ENCODE measurements at regions not wholly inside any gene's neighbourhood (a gene's known extent, or its start where the extent isn't known, plus 50 kb on each side); places are given as distances from the start of the nearest gene placed in this dataset.

GRCh38 chr2:7987992-7988391 is 693.9 kb upstream of the ID2 start:
- no peak for TF ChIP-seq ZBTB33 (IDR thresholded peaks at IDR 0.05)
- peak; percentile 28 for TF ChIP-seq REST (IDR thresholded peaks at IDR 0.05)
- TF ChIP-seq, protein P1, sequence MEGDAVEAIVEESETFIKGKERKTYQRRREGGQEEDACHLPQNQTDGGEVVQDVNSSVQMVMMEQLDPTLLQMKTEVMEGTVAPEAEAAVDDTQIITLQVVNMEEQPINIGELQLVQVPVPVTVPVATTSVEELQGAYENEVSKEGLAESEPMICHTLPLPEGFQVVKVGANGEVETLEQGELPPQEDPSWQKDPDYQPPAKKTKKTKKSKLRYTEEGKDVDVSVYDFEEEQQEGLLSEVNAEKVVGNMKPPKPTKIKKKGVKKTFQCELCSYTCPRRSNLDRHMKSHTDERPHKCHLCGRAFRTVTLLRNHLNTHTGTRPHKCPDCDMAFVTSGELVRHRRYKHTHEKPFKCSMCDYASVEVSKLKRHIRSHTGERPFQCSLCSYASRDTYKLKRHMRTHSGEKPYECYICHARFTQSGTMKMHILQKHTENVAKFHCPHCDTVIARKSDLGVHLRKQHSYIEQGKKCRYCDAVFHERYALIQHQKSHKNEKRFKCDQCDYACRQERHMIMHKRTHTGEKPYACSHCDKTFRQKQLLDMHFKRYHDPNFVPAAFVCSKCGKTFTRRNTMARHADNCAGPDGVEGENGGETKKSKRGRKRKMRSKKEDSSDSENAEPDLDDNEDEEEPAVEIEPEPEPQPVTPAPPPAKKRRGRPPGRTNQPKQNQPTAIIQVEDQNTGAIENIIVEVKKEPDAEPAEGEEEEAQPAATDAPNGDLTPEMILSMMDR (IDR thresholded peaks at IDR 0.05; ENCODE audit: low read depth, low read length, missing input control) = no peak
- peak; percentile 34 for TF ChIP-seq YY1 (IDR thresholded peaks at IDR 0.05)
- TF ChIP-seq RXRA (IDR thresholded peaks at IDR 0.05) = peak; percentile 63 to 69
- TF ChIP-seq RAD21 (IDR thresholded peaks at IDR 0.05) = peak; percentile 53 to 65
- TF ChIP-seq, protein P2, sequence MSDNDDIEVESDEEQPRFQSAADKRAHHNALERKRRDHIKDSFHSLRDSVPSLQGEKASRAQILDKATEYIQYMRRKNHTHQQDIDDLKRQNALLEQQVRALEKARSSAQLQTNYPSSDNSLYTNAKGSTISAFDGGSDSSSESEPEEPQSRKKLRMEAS (IDR thresholded peaks at IDR 0.05) = no peak
- TF ChIP-seq TAF1 (conservative IDR thresholded peaks at IDR 0.05) = no peak
- TF ChIP-seq ATF3 (IDR thresholded peaks at IDR 0.05) = no peak
- peak; percentile 22 for TF ChIP-seq FOXA1 (IDR thresholded peaks at IDR 0.05)
- TF ChIP-seq HNF4A (conservative IDR thresholded peaks at IDR 0.05) = peak; percentile 68 to 78
- no peak for TF ChIP-seq EGR1 (IDR thresholded peaks at IDR 0.05; ENCODE audit: low read depth in 2 of 2)
- TF ChIP-seq NR2F2 (IDR thresholded peaks at IDR 0.05) = no peak
